ENCODE measurements at regions not wholly inside any gene's neighbourhood (a gene's known extent, or its start where the extent isn't known, plus 50 kb on each side); places are given as distances from the start of the nearest gene placed in this dataset.
"Not testable (repeated sequence)": the region's sequence is repeated elsewhere in the genome, so short reads cannot be mapped to it uniquely, and the experiment has no call there.

DNA sequence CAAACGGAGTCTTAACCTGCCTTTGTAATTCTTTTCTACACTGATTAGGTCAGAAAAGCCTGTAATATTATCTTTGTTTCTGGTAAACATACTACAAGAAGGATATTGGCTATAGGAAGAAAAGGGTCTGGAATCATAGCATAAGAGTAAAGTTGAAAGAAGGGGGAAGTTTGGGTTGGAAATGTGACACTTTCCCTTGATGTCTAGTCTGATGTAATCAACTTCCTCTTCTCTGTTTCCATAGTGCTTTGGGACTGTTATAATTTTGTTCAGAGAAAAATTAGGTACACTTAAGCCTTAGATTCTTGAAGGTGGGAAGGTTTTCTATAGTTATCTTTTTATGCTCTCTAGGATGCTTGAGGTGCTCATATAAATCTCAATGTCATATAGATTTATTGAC is 322.2 kb downstream of the AEBP2 start:
- Histone ChIP-seq H3K9me3 (no peaks in the 10 kb centered on the region), H3K4me1 (no peaks in the 10 kb centered on the region), H3K27me3 (no peaks in the 10 kb centered on the region), H3K4me3 (no peak overlapping the region), H3K27ac (no peak overlapping the region), H3K36me3 (no peaks in the 10 kb centered on the region)
- intact Hi-C loops (cut with DNase I), result no loop called here
- DNase-seq (ENCODE audit: extremely low spot score in 2 of 2), result no peak
- TF ChIP-seq POLR2A (IDR thresholded peaks at IDR 0.05) (no peak), POLR2AphosphoS5 (IDR thresholded peaks at IDR 0.05; ENCODE audit: insufficient read depth in 1 of 2, low read depth in 1 of 2) (no peak)
- TF ChIP-seq, protein P1, sequence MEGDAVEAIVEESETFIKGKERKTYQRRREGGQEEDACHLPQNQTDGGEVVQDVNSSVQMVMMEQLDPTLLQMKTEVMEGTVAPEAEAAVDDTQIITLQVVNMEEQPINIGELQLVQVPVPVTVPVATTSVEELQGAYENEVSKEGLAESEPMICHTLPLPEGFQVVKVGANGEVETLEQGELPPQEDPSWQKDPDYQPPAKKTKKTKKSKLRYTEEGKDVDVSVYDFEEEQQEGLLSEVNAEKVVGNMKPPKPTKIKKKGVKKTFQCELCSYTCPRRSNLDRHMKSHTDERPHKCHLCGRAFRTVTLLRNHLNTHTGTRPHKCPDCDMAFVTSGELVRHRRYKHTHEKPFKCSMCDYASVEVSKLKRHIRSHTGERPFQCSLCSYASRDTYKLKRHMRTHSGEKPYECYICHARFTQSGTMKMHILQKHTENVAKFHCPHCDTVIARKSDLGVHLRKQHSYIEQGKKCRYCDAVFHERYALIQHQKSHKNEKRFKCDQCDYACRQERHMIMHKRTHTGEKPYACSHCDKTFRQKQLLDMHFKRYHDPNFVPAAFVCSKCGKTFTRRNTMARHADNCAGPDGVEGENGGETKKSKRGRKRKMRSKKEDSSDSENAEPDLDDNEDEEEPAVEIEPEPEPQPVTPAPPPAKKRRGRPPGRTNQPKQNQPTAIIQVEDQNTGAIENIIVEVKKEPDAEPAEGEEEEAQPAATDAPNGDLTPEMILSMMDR (IDR thresholded peaks at IDR 0.05), result no peak

DNA sequence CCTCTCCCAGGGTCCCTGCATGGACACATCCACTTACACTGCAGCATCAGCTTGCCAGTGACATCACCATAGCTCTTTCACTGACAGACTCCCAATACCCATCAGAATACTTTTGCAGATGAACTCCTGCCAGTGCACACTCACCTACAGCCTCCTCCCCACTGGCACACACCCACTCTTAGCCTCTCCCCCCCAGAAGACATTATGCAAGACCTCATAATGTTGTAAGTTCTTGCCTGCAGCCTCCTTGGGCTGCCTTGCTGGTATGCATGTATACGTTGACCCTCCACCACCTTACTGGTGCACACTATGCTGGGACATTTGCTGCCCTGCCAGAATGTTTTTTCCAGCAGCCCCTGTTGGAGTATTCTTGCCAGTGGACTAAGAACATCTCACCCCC is 324.2 kb downstream of the AEBP2 start:
- intact Hi-C loops (cut with DNase I), result no loop called here

DNA sequence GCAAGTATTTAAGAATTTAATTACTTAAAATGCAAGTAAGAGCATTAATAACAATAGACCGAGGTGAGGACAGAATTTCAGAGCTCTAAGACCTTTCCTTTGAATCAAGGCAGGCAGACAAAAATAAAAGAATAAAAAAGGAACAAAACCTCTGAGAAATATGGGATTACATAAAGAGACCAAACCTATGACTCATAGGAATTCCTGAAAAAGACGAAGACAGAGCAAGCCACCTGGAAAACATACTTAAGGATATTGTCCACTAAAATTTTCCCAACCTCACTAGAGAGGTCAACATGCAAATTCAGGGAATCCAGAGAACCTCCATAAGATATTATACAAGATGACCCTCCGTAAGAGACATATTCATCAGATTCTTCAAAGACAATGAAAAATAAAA is 325.1 kb downstream of the AEBP2 start:
- Histone ChIP-seq H3K27me3 (no peaks in the 10 kb centered on the region), H3K36me3 (no peaks in the 10 kb centered on the region), H3K4me1 (no peaks in the 10 kb centered on the region), H3K9me3 (no peaks in the 10 kb centered on the region), H3K4me3 (no peak overlapping the region), H3K27ac (no peak overlapping the region)
- intact Hi-C loops (cut with DNase I), result no loop called here
- DNase-seq (ENCODE audit: extremely low spot score in 2 of 2), result no peak
- TF ChIP-seq POLR2AphosphoS5 (IDR thresholded peaks at IDR 0.05; ENCODE audit: insufficient read depth in 1 of 2, low read depth in 1 of 2) (no peak), POLR2A (IDR thresholded peaks at IDR 0.05) (no peak)
- TF ChIP-seq, protein P1 (IDR thresholded peaks at IDR 0.05), result no peak

More for the DNA sequence above, 324.2 kb downstream of the AEBP2 start:
- Histone ChIP-seq H3K4me1 (no peaks in the 10 kb centered on the region), H3K27me3 (no peaks in the 10 kb centered on the region), H3K27ac (no peak overlapping the region), H3K36me3 (no peaks in the 10 kb centered on the region), H3K9me3 (no peaks in the 10 kb centered on the region), H3K4me3 (no peak overlapping the region)
- TF ChIP-seq POLR2A (IDR thresholded peaks at IDR 0.05) (no peak), POLR2AphosphoS5 (IDR thresholded peaks at IDR 0.05; ENCODE audit: insufficient read depth in 1 of 2, low read depth in 1 of 2) (no peak)
- DNase-seq (ENCODE audit: extremely low spot score in 2 of 2), result no peak

DNA sequence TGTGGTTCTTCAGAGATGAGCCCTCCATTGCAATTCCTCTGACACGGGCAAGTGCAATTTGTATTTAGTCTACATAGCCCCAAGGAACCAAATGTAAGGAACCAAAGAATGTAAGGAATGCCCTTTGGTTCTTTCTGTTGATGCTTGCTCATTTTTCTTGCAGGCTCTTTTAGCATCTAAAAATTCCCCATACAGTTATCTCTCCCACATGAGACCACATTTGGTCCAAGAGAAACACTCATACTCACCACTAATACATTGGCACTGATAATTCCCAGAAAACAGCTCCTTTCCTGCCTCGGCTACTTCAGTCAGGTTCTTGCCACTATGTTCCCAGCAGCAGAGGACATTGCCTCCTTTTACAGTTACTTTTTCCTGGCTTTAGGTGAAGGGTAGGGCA is 332.6 kb downstream of the AEBP2 start:
- Histone ChIP-seq H3K27me3 (no peaks in the 10 kb centered on the region), H3K36me3 (no peaks in the 10 kb centered on the region), H3K27ac (no peak overlapping the region), H3K9me3 (no peaks in the 10 kb centered on the region), H3K4me1 (no peaks in the 10 kb centered on the region), H3K4me3 (no peak overlapping the region)
- no peak for DNase-seq (ENCODE audit: extremely low spot score in 2 of 2)
- TF ChIP-seq, protein P1 (IDR thresholded peaks at IDR 0.05), result no peak
- TF ChIP-seq POLR2A (IDR thresholded peaks at IDR 0.05), result no peak
- no peak for TF ChIP-seq POLR2AphosphoS5 (IDR thresholded peaks at IDR 0.05; ENCODE audit: insufficient read depth in 1 of 2, low read depth in 1 of 2)
- intact Hi-C loops (cut with DNase I), result no loop called here

DNA sequence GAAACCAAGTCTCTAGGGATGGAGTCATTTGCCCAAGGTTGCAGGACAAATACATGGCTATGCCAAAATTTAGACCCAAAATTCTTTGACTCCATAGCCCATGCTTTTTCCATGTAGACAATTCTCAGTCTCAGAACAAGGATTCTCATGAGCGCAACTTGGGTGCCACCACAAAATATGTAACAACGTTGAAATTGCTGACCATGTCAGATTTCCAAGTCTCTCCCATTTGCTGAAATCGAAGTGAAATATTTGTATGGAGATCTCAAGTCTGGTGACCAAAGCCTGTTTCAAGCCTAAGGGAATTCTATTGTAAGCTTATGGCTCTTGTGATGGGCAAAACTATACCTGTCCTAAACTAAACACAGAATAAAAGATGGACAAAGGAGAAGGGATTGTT is 333.5 kb downstream of the AEBP2 start:
- no peak for TF ChIP-seq POLR2A (IDR thresholded peaks at IDR 0.05)
- TF ChIP-seq POLR2AphosphoS5 (IDR thresholded peaks at IDR 0.05; ENCODE audit: insufficient read depth in 1 of 2, low read depth in 1 of 2), result no peak
- TF ChIP-seq, protein P1 (IDR thresholded peaks at IDR 0.05), result no peak
- no peaks in the 10 kb centered on the region for H3K4me1 ChIP-seq
- no peaks in the 10 kb centered on the region for H3K27me3 ChIP-seq
- intact Hi-C loops (cut with DNase I), result no loop called here
- no peak overlapping the region for H3K4me3 ChIP-seq
- H3K9me3 ChIP-seq, result no peaks in the 10 kb centered on the region
- H3K27ac ChIP-seq, result no peak overlapping the region
- DNase-seq (ENCODE audit: extremely low spot score in 2 of 2), result no peak
- H3K36me3 ChIP-seq, result no peaks in the 10 kb centered on the region

DNA sequence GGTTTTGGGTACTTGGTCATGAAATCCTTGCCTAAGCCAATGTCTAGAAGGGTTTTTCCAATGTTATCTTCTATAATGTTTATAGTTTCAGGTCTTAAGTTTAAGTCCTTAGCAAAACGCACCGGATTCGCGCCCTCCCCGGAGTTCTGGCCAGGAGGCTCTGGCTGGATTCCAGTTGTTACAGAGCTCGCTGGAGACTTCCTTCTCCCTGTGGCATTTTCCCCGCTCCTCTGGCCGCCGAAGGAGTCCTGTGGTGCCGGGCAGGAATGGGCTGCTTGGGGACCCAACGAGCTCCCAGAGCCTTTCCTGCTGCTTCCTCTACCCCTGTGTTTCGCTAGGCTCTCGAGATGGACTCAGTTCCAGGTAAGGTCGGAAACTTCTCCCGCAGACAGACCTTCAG is 335.9 kb downstream of the AEBP2 start:
- H3K9me3 ChIP-seq, result no peaks in the 10 kb centered on the region
- no peaks in the 10 kb centered on the region for H3K36me3 ChIP-seq
- no peak overlapping the region for H3K4me3 ChIP-seq
- TF ChIP-seq, protein P1 (IDR thresholded peaks at IDR 0.05), result no peak
- TF ChIP-seq POLR2AphosphoS5 (IDR thresholded peaks at IDR 0.05; ENCODE audit: insufficient read depth in 1 of 2, low read depth in 1 of 2), result no peak
- no peak for TF ChIP-seq POLR2A (IDR thresholded peaks at IDR 0.05)
- intact Hi-C loops (cut with DNase I), result no loop called here
- no peak for DNase-seq (ENCODE audit: extremely low spot score in 2 of 2)
- no peaks in the 10 kb centered on the region for H3K27me3 ChIP-seq
- H3K4me1 ChIP-seq, result no peaks in the 10 kb centered on the region
- H3K27ac ChIP-seq, result no peak overlapping the region

DNA sequence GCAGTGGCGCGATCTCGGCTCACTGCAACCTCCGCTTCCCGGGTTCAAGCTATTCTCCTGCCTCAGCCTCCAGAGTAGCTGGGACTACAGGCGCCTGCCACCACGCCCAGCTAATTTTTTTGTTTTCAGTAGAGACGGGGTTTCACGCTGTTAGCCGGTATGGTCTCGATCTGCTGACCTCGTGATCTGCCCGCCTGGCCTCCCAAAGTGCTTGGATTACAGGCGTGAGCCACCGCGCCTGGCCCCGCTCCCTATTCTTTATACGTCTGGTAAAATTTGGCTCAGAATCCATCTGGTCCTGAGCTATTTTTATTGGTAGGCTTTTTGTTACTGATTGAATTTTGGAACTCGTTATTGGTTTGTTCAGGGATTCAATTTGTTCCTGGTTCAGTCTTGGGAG is 336.7 kb downstream of the AEBP2 start:
- H3K27me3 ChIP-seq; H3K27ac ChIP-seq; H3K4me3 ChIP-seq; H3K36me3 ChIP-seq; H3K4me1 ChIP-seq; DNase-seq (ENCODE audit: extremely low spot score in 2 of 2); H3K9me3 ChIP-seq; intact Hi-C loops (cut with DNase I): not testable (repeated sequence)
